Fibroblast of lung (primary cell): ENCODE measurements at regions not wholly inside any gene's neighbourhood (a gene's known extent, or its start where the extent isn't known, plus 50 kb on each side); places are given as distances from the start of the nearest gene placed in this dataset.

Experiments
- DNase-seq, 2 donors: peaks; one replicate each; pipeline versions ENCODE4 v3.0.0 to v3.0.0-alpha.2; 2010; ENCODE audit warnings: low read depth in 2 of 2
- H2AFZ ChIP-seq: 2 replicates; pipeline ENCODE4 v1.5.1; 2012; ENCODE audit warnings: low read length, control low read depth, inconsistent platforms
- H3K27ac ChIP-seq: 2 replicates; pipeline ENCODE4 v1.5.1; 2011; ENCODE audit warnings: low read length, control low read depth; ENCODE audit not compliant: insufficient read depth
- H3K27me3 ChIP-seq: 2 replicates; pipeline ENCODE4 v1.5.1; 2011; ENCODE audit warnings: mild to moderate bottlenecking, low read length; ENCODE audit not compliant: control insufficient read depth, insufficient read depth
- H3K36me3 ChIP-seq: 2 replicates; pipeline ENCODE4 v1.5.1; 2011; ENCODE audit warnings: low read length; ENCODE audit not compliant: control insufficient read depth, insufficient read depth
- H3K4me1 ChIP-seq: 2 replicates; pipeline ENCODE4 v1.5.1; 2011; ENCODE audit warnings: low read length; ENCODE audit not compliant: control insufficient read depth, insufficient read depth; ENCODE audit errors: extremely low read depth
- H3K4me2 ChIP-seq: 2 replicates; pipeline ENCODE4 v1.5.1; 2011; ENCODE audit warnings: low read length, control low read depth; ENCODE audit not compliant: insufficient read depth; ENCODE audit errors: extremely low read depth
- H3K4me3 ChIP-seq, 4 experiments: fragments of 200-600 bp in 1 of 4; sonication (generic) in 1 of 4; replicated peaks in 1 of 4; 2 replicates each; pipeline ENCODE4 v1.5.1; 2011 to 2016; ENCODE audit warnings: low read length in 4 of 4, low read depth in 3 of 4, mild to moderate bottlenecking in 3 of 4, control low read depth in 2 of 4, inconsistent platforms in 1 of 4, mixed read lengths in 1 of 4; ENCODE audit not compliant: insufficient read depth in 1 of 4; ENCODE audit errors: control extremely low read depth in 1 of 4
- H3K79me2 ChIP-seq: 2 replicates; pipeline ENCODE4 v1.5.1; 2012; ENCODE audit warnings: mild to moderate bottlenecking, low read length, inconsistent platforms; ENCODE audit not compliant: control insufficient read depth, insufficient read depth
- H3K9ac ChIP-seq: 2 replicates; pipeline ENCODE4 v1.5.1; 2011; ENCODE audit warnings: mild to moderate bottlenecking, low read length, control low read depth; ENCODE audit not compliant: insufficient read depth
- H3K9me3 ChIP-seq: 2 replicates; pipeline ENCODE4 v1.5.1; 2012; ENCODE audit warnings: low read depth, low read length; ENCODE audit not compliant: control insufficient read depth, insufficient read depth
- H4K20me1 ChIP-seq: 2 replicates; pipeline ENCODE4 v1.5.1; 2011; ENCODE audit warnings: low read length; ENCODE audit not compliant: control insufficient read depth, insufficient read depth; ENCODE audit errors: extremely low read depth
- CTCF ChIP-seq, 2 donors: IDR thresholded peaks in 1 of 2; conservative IDR thresholded peaks in 1 of 2; 1 replicate in 1 of 2; 2 replicates in 1 of 2; pipeline ENCODE4 v1.5.1; 2011 to 2012; ENCODE audit warnings: low read length in 2 of 2, control low read depth in 1 of 2, inconsistent platforms in 1 of 2, low read depth in 1 of 2, mild to moderate bottlenecking in 1 of 2
- EZH2 ChIP-seq: IDR thresholded peaks from 2 replicates; pipeline ENCODE4 v1.5.1; 2012; ENCODE audit warnings: low read length, control low read depth, mild to moderate bottlenecking; ENCODE audit errors: missing control alignments

GRCh38 chr4:24078347-24078962, 188.6 kb upstream of the PPARGC1A start:
- H4K20me1 ChIP-seq = no peaks in the 10 kb centered on the region
- no peak overlapping the region for H3K27ac ChIP-seq
- DNase-seq = no peak
- H3K79me2 ChIP-seq = no peaks in the 10 kb centered on the region
- no peak overlapping the region for H3K4me2 ChIP-seq
- H3K27me3 ChIP-seq = no peaks in the 10 kb centered on the region
- H3K4me1 ChIP-seq = no peaks in the 10 kb centered on the region
- H3K36me3 ChIP-seq = no peaks in the 10 kb centered on the region
- H3K9me3 ChIP-seq = no peaks in the 10 kb centered on the region
- no peak overlapping the region for H3K9ac ChIP-seq
- no peak for TF ChIP-seq EZH2
- no peak for TF ChIP-seq CTCF (conservative IDR thresholded peaks at IDR 0.05 in 1 of 2, IDR thresholded peaks at IDR 0.05 in 1 of 2; ENCODE audit: low read depth in 1 of 2, low read length in 2 of 2)
- H2AFZ ChIP-seq = no peak overlapping the region
- H3K4me3 ChIP-seq = no peak overlapping the region

GRCh38 chr4:24076811-24077210, 187.0 kb upstream of the PPARGC1A start:
- no peaks in the 10 kb centered on the region for H3K4me1 ChIP-seq
- DNase-seq = no peak
- H3K9ac ChIP-seq = no peak overlapping the region
- H3K9me3 ChIP-seq = no peaks in the 10 kb centered on the region
- no peak overlapping the region for H3K27ac ChIP-seq
- no peak overlapping the region for H3K4me2 ChIP-seq
- no peak overlapping the region for H2AFZ ChIP-seq
- H3K4me3 ChIP-seq = no peak overlapping the region
- H4K20me1 ChIP-seq = no peaks in the 10 kb centered on the region
- TF ChIP-seq EZH2 (no peak), CTCF (conservative IDR thresholded peaks at IDR 0.05 in 1 of 2, IDR thresholded peaks at IDR 0.05 in 1 of 2; ENCODE audit: low read depth in 1 of 2, low read length in 2 of 2) (no peak)
- H3K79me2 ChIP-seq = no peaks in the 10 kb centered on the region
- H3K36me3 ChIP-seq = no peaks in the 10 kb centered on the region
- no peaks in the 10 kb centered on the region for H3K27me3 ChIP-seq

- Histone ChIP-seq H3K27ac (no peak overlapping the region), H3K27me3 (no peaks in the 10 kb centered on the region), H3K4me2 (no peak overlapping the region), H3K4me3 (no peak overlapping the region), H4K20me1 (no peaks in the 10 kb centered on the region), H3K9ac (no peak overlapping the region), H3K4me1 (no peaks in the 10 kb centered on the region), H3K36me3 (no peaks in the 10 kb centered on the region), H3K79me2 (no peaks in the 10 kb centered on the region), H3K9me3 (no peaks in the 10 kb centered on the region), H2AFZ (no peak overlapping the region)
- TF ChIP-seq EZH2 = no peak
- TF ChIP-seq CTCF (conservative IDR thresholded peaks at IDR 0.05 in 1 of 2, IDR thresholded peaks at IDR 0.05 in 1 of 2; ENCODE audit: low read depth in 1 of 2, low read length in 2 of 2) = no peak
- DNase-seq = no peak
Measured at GRCh38 chr4:24073948-24074347, 184.1 kb upstream of the PPARGC1A start.
